ENCODE measurements at regions not wholly inside any gene's neighbourhood (a gene's known extent, or its start where the extent isn't known, plus 50 kb on each side); places are given as distances from the start of the nearest gene placed in this dataset.

- Histone ChIP-seq H3K36me3 (ENCODE audit: control insufficient read depth, low read length) (no peaks in the 10 kb centered on the region), H3K4me3 (ENCODE audit: low read length) (no peak overlapping the region), H3K4me2 (ENCODE audit: low read length) (no peak overlapping the region), H3K4me1 (ENCODE audit: control insufficient read depth, low read length) (no peaks in the 10 kb centered on the region), H3K9me3 (ENCODE audit: control insufficient read depth, insufficient read depth, low read length) (peaks cover 3% of the 10 kb centered on the region; the same call in 1 of the 2 replicates), H3K79me2 (ENCODE audit: control insufficient read depth, low read length) (no peaks in the 10 kb centered on the region), H3K9me2 (replicated peaks; ENCODE audit: control insufficient read depth, low read length) (no peaks in the 10 kb centered on the region), H3K27me3 (ENCODE audit: control insufficient read depth, low read length) (no peaks in the 10 kb centered on the region), H4K20me1 (ENCODE audit: control insufficient read depth, insufficient read depth, low read depth, low read length) (no peaks in the 10 kb centered on the region), H3K27ac (ENCODE audit: low read depth, low read length) (no peak overlapping the region), H3F3A (ENCODE audit: control insufficient read depth, insufficient read depth) (no peaks in the 10 kb centered on the region)
- TF ChIP-seq CTCF (IDR thresholded peaks at IDR 0.05; ENCODE audit: low read depth, low read length, poor library complexity, severe bottlenecking): no peak
- TF ChIP-seq EZH2phosphoT487 (IDR thresholded peaks at IDR 0.05; ENCODE audit: borderline replicate concordance, low read length): no peak
Measured at GRCh38 chr13:74705438-74705837, 571.2 kb upstream of the KLF12 start.

GRCh38 chr13:74703855-74704387 is 569.7 kb upstream of the KLF12 start:
- H3F3A ChIP-seq (ENCODE audit: control insufficient read depth, insufficient read depth): no peaks in the 10 kb centered on the region
- no peak overlapping the region for H3K4me3 ChIP-seq (ENCODE audit: low read length)
- H3K36me3 ChIP-seq (ENCODE audit: control insufficient read depth, low read length): no peaks in the 10 kb centered on the region
- no peak overlapping the region for H3K4me2 ChIP-seq (ENCODE audit: low read length)
- H3K9me3 ChIP-seq (ENCODE audit: control insufficient read depth, insufficient read depth, low read length): peaks cover 3% of the 10 kb centered on the region; the same call in 1 of the 2 replicates
- TF ChIP-seq CTCF (IDR thresholded peaks at IDR 0.05; ENCODE audit: low read depth, low read length, poor library complexity, severe bottlenecking): no peak
- TF ChIP-seq EZH2phosphoT487 (IDR thresholded peaks at IDR 0.05; ENCODE audit: borderline replicate concordance, low read length): no peak
- no peaks in the 10 kb centered on the region for H3K4me1 ChIP-seq (ENCODE audit: control insufficient read depth, low read length)
- no peaks in the 10 kb centered on the region for H3K9me2 ChIP-seq (replicated peaks; ENCODE audit: control insufficient read depth, low read length)
- H3K27me3 ChIP-seq (ENCODE audit: control insufficient read depth, low read length): no peaks in the 10 kb centered on the region
- H4K20me1 ChIP-seq (ENCODE audit: control insufficient read depth, insufficient read depth, low read depth, low read length): no peaks in the 10 kb centered on the region
- no peak overlapping the region for H3K27ac ChIP-seq (ENCODE audit: low read depth, low read length)
- no peaks in the 10 kb centered on the region for H3K79me2 ChIP-seq (ENCODE audit: control insufficient read depth, low read length)

- no peaks in the 10 kb centered on the region for H4K20me1 ChIP-seq (ENCODE audit: control insufficient read depth, insufficient read depth, low read depth, low read length)
- no peak overlapping the region for H3K27ac ChIP-seq (ENCODE audit: low read depth, low read length)
- H3K9me3 ChIP-seq (ENCODE audit: control insufficient read depth, insufficient read depth, low read length): no peaks in the 10 kb centered on the region
- no peak overlapping the region for H3K4me3 ChIP-seq (ENCODE audit: low read length)
- no peaks in the 10 kb centered on the region for H3K27me3 ChIP-seq (ENCODE audit: control insufficient read depth, low read length)
- H3F3A ChIP-seq (ENCODE audit: control insufficient read depth, insufficient read depth): no peaks in the 10 kb centered on the region
- no peaks in the 10 kb centered on the region for H3K9me2 ChIP-seq (replicated peaks; ENCODE audit: control insufficient read depth, low read length)
- no peak for TF ChIP-seq EZH2phosphoT487 (IDR thresholded peaks at IDR 0.05; ENCODE audit: borderline replicate concordance, low read length)
- no peak for TF ChIP-seq CTCF (IDR thresholded peaks at IDR 0.05; ENCODE audit: low read depth, low read length, poor library complexity, severe bottlenecking)
- no peaks in the 10 kb centered on the region for H3K79me2 ChIP-seq (ENCODE audit: control insufficient read depth, low read length)
- H3K4me1 ChIP-seq (ENCODE audit: control insufficient read depth, low read length): no peaks in the 10 kb centered on the region
- H3K36me3 ChIP-seq (ENCODE audit: control insufficient read depth, low read length): no peaks in the 10 kb centered on the region
- no peak overlapping the region for H3K4me2 ChIP-seq (ENCODE audit: low read length)
Measured at GRCh38 chr13:74696148-74696922, 562.1 kb upstream of the KLF12 start.
